GM21576 (cell line): ENCODE measurements at regions not wholly inside any gene's neighbourhood (a gene's known extent, or its start where the extent isn't known, plus 50 kb on each side); places are given as distances from the start of the nearest gene placed in this dataset.
"Not testable (repeated sequence)": the region's sequence is repeated elsewhere in the genome, so short reads cannot be mapped to it uniquely, and the experiment has no call there.

ENCODE experiments used
- ATAC-seq: cut with Tn5 transposase; IDR thresholded peaks from one replicate; pipeline ENCODE4 v1.9.1; 2021; ENCODE audit warnings: mild to moderate bottlenecking, moderate library complexity; ENCODE audit not compliant: unreplicated experiment

- ATAC-seq: no peak
Measured at GRCh38 chr9:115525111-115526058, 407.4 kb upstream of the TNC start.

GRCh38 chr9:115531410-115532125 is 413.6 kb upstream of the TNC start:
- ATAC-seq: no peak

DNA sequence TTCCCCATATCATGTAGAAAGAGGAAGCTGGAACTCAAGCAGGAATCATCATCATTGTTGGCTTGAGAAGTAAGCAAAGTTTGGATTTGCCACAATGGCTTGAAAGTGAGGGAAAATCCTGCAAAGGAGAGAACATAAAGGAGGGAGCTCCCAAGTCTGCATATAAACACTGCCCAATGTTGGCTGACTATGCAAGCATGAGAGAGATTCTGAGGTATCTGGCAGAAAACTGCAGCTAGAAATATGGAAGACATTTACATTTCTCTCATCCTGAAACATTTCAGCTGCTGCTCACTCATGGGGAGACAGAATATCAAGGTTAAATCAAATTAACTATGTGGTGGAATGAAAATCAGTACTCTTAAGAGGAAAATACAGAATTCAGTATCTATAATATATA is 415.6 kb upstream of the TNC start:
- ATAC-seq: no peak

DNA sequence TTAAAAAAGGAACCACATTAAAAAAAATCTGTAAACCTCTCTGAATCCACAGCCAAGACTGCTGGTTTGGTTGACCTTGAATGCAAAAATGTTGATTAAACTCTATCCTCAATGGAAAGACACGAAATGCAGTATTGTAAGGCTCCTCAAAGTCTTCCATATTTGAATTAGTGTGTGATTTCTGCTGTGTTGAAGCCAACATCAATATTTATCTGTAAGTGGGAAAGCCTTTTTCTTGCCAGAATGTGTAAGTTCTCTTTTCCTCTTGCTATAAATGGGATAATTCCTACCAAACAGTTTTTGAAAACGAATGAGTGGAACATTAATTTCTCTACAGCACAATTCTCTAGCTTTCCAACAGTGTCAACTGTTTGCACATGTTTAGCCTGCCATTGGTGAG is 422.1 kb upstream of the TNC start:
- no peak for ATAC-seq

DNA sequence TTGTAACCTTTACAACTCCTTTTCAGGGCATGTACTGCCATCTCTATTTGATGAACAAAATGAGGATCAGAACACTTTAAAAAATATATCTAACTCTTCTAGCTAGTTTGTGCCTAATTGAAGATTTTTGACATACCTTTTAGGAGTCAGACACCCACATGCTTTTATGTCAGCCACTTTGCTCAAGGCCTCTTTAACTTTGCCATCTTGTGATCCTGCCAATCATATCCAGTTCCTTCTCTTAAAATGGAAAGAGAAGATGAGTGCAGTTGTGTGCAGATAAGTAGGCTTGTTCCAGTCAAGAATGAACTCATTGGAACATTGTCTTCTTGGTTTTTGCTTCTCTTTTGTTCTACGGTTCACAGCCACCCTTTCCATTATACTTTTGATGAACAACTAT is 425.6 kb upstream of the TNC start:
- ATAC-seq: no peak

- no peak for ATAC-seq
Measured at GRCh38 chr9:115548609-115549260, 430.8 kb upstream of the TNC start.

DNA sequence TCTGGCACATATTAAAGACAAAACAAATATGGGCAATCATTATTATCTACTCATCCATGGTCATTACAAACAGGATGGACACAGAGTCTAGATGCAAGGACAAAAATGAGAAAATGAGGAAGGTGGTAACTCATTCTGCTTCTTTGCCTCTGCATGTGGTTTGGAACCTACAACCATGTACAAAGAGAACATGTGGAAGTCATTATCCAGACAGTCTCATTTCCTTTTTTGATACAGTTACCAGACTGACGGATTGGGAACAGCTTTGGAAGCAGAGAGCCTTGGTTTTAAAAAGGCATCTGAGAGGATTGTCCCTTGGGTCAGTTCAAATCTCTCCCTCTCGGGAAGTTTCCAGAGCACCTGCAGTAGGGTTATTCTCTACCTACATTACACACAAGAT is 433.4 kb upstream of the TNC start:
- ATAC-seq: no peak

GRCh38 chr9:115553060-115553773 is 435.3 kb upstream of the TNC start:
- no peak for ATAC-seq

- ATAC-seq: no peak
Measured at GRCh38 chr9:115556432-115556831, 438.5 kb upstream of the TNC start.

DNA sequence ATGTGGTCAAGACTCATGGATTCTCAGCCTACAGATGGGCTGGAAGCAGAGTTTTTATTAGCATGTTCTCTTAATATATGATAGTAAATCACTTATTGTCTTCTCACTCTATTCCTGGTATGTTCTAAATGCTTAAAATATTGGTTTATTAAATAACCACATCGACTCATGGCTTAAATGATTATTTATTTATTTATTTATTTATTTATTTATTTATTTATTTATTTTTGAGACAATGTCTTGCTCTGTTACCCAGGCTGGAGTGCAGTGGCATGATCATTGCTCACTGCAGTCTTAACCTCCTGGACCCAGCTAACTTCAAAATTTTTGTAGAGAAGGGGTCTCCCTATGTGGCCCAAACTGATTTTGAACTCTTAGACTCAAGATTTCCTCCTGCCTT is 457.2 kb upstream of the TNC start:
- no peak for ATAC-seq

DNA sequence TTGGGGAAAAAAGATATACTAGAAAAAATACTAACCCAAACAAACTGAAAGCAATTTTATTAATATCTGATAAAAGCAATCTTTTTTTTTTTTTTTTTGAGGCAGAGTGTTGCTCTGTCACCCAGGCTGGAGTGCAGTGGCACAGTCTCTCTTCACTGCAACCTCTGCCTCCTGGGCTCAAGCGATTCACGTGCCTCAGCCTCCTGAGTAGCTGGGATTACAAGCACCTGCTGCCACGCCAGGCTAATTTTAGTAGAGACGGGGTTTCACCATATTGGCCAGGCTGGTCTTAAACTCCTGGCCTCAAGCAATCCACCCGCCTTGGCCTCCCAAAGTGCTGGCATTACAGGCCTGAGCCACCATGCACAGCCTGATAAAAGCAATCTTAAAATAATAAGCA is 467.5 kb upstream of the TNC start:
- not testable (repeated sequence) for ATAC-seq

DNA sequence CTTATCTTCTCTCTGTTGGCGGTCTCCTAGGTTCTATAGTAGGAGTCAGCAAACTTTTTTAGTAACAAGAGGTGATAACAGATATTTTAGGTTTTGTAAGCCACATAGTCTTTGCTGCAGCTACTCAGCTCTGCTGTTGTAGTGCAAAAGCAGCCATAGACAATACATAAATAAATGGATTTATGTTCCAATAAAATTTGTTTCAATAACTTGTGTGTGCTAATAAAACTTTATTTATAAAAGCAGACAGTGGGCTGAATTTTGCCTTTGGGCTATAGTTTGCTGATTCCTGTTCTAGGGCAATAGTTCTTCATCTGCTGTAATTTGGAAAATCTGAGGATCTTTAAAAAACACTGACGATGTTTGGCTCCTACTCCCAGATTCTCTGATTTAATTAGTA is 469.4 kb upstream of the TNC start:
- ATAC-seq: no peak

DNA sequence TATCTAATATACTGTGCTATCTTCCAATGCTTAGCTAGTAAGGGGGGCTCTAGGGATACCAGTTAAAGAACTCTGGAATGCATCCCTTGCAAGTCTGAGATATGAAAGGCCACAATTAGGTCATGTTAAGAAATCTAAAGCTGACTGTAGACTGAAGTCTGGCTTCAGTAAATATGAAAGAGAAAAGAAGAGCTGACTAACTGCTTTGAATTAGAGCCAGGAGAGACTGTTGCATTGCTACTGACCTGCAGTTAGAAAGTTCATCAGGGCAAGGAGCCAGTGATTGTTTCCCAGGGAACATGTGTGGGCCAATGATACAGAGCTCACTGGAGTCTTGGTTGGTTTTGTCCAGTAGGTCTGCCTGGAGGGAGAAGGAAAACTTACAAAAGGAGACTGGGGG is 472.1 kb upstream of the TNC start:
- ATAC-seq: no peak

- peak; percentile 55 for ATAC-seq
Measured at GRCh38 chr9:115591584-115591984, 473.6 kb upstream of the TNC start.

GRCh38 chr9:115593587-115594091 is 475.7 kb upstream of the TNC start:
- no peak for ATAC-seq

DNA sequence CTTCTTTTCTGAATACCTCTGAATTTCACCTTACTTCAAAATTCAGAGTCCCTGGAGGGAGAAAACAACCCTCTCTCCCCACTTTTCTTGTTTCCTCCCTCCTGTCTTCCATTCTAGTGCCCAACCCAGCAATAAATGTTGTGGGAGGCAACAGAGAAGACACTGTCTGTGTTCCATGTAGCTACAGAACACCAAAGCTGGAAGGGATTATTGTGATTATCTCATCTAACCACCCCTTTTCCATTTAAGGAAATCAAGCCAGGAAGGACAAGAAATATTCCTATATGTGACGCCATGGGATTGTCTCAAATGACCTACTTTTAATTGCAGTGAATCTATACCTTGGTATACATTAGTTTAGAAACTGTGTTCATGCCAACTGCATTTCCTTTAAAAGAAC is 476.6 kb upstream of the TNC start:
- ATAC-seq: no peak

DNA sequence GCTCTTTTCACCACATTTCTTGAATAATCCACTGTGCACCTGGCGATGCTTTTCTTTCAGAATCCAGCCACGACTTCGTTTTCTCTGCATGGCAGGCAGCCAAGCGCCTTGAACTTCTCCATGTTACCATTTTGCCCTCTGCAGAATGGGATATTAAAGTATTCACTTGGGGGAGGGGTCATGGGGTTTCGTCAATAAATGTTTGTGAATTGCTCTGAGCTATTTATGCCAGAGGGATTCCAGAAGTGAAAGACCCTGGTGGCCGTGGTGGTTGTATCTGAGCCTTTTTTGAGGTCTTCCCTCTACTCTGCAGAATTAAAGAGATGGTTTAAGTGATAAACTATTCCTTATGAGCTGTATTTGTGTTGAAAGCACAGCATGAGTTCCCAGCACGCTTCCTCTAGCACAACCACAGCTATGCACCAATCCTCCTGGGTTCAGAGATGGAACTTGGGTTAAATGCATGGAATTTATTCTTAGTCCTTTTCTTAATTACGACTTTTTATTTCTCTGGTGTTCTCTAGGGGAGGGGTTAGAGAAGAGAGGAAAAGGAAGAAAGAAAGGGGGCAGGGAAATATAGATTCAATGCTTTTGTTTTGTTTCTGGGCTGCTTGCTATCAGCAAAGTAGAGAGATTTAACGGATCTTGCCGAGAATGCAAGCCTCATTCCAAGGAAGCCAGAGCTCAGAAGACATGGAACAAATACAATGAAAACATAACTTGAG is 478.2 kb upstream of the TNC start:
- ATAC-seq: no peak

- no peak for ATAC-seq
Measured at GRCh38 chr9:115596746-115597080, 478.8 kb upstream of the TNC start.

- no peak for ATAC-seq
Measured at GRCh38 chr9:115597330-115597895, 479.5 kb upstream of the TNC start.

DNA sequence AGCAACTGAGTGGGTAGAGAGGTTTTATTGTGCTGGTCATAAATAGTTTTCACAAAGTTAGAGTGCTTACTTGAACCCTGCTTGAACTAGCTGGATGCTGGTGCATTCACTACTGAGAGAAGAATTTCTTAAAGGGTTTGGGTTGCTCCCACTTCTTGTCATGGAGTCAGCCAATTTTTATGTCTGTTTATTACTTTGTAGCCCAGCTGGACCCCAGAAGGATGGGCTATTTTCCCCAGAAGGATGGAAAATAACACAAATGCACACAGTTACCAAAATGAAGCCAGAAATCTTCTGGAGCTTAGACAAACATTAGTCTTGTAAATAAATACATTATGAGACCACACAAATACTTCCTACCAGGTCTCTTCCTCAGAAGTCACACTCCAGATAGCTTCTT is 480.8 kb upstream of the TNC start:
- no peak for ATAC-seq
